HG03575 (cell line): ENCODE measurements at regions not wholly inside any gene's neighbourhood (a gene's known extent, or its start where the extent isn't known, plus 50 kb on each side); places are given as distances from the start of the nearest gene placed in this dataset.

Source experiments
- ATAC-seq: cut with Tn5 transposase; IDR thresholded peaks from one replicate; pipeline ENCODE4 v1.9.1; 2021; ENCODE audit not compliant: unreplicated experiment, insufficient number of reproducible peaks, low FRiP score; ENCODE audit errors: extremely low read depth

GRCh38 chr4:66108898-66109297, 438.6 kb upstream of the EPHA5 start:
- ATAC-seq, result no peak

- no peak for ATAC-seq
Measured at GRCh38 chr4:66097218-66097617, 426.9 kb upstream of the EPHA5 start.

- ATAC-seq, result no peak
Measured at GRCh38 chr4:66095065-66095464, 424.8 kb upstream of the EPHA5 start.

GRCh38 chr4:66094070-66094469, 423.8 kb upstream of the EPHA5 start:
- ATAC-seq, result no peak

- no peak for ATAC-seq
Measured at GRCh38 chr4:66091786-66092185, 421.5 kb upstream of the EPHA5 start.

- no peak for ATAC-seq
Measured at GRCh38 chr4:66073961-66074360, 403.7 kb upstream of the EPHA5 start.

- no peak for ATAC-seq
Measured at GRCh38 chr4:66071911-66072310, 401.6 kb upstream of the EPHA5 start.

GRCh38 chr4:66062921-66063320, 392.6 kb upstream of the EPHA5 start:
- no peak for ATAC-seq

GRCh38 chr4:66062044-66062443, 391.8 kb upstream of the EPHA5 start:
- no peak for ATAC-seq

- no peak for ATAC-seq
Measured at GRCh38 chr4:66059556-66059955, 389.3 kb upstream of the EPHA5 start.

- ATAC-seq, result no peak
Measured at GRCh38 chr4:66059136-66059535, 388.8 kb upstream of the EPHA5 start.

GRCh38 chr4:66055999-66056398, 385.7 kb upstream of the EPHA5 start:
- no peak for ATAC-seq

- no peak for ATAC-seq
Measured at GRCh38 chr4:66052426-66052825, 382.1 kb upstream of the EPHA5 start.

- no peak for ATAC-seq
Measured at GRCh38 chr4:66048861-66049260, 378.6 kb upstream of the EPHA5 start.

GRCh38 chr4:66045913-66046312, 375.6 kb upstream of the EPHA5 start:
- ATAC-seq, result no peak

- ATAC-seq, result no peak
Measured at GRCh38 chr4:66035701-66036100, 365.4 kb upstream of the EPHA5 start.

GRCh38 chr4:66034671-66035070, 364.4 kb upstream of the EPHA5 start:
- no peak for ATAC-seq

GRCh38 chr4:66034262-66034661, 364.0 kb upstream of the EPHA5 start:
- ATAC-seq, result no peak

GRCh38 chr4:66032571-66032970, 362.3 kb upstream of the EPHA5 start:
- no peak for ATAC-seq

GRCh38 chr4:66028668-66029067, 358.4 kb upstream of the EPHA5 start:
- no peak for ATAC-seq

GRCh38 chr4:66023061-66023460, 352.8 kb upstream of the EPHA5 start:
- ATAC-seq, result no peak

GRCh38 chr4:66017671-66018070, 347.4 kb upstream of the EPHA5 start:
- no peak for ATAC-seq
